ENCODE measurements at regions not wholly inside any gene's neighbourhood (a gene's known extent, or its start where the extent isn't known, plus 50 kb on each side); places are given as distances from the start of the nearest gene placed in this dataset.

- 67 to 71% methylated on average over 1 of the region's 1 CpG for WGBS, 2 donors
- TF ChIP-seq CTCF (IDR thresholded peaks at IDR 0.05) (no peak), POLR2A (IDR thresholded peaks at IDR 0.05) (no peak)
- Histone ChIP-seq H3K27ac (no peak overlapping the region), H3K4me1 (no peaks in the 10 kb centered on the region), H3K36me3 (no peaks in the 10 kb centered on the region), H3K27me3 (no peaks in the 10 kb centered on the region), H3K9me3 (peaks cover 0 to 28% (median 21%) of the 10 kb centered on the region in 3 donors), H3K4me3 (no peak overlapping the region)
- DNase-seq: no peak
- intact Hi-C loops (cut with DNase I): no loop called here
Measured at GRCh38 chrX:63471004-63471403, 119.9 kb upstream of the SPIN4 start.

DNA sequence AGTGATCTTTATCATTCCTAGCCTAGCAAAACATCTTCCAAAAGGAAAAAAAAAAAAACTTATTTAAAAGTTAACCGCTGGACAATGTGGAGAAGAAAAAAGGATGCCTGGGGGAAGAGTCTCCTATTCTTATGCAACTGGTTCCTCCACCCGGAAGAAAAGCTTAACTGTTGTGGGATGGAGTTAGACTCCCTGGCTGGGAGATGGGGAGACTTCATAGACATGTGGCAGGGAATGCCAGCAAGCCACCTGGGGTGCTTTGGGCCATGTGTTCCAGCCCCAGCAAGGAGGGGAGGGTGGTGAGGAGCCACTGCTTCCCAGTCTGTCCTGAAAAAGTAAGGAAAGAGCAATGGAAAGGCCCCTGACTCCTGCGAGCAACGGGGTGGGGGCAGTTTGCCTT, 119.4 kb upstream of the SPIN4 start:
- Histone ChIP-seq H3K27ac (no peak overlapping the region), H3K4me1 (no peaks in the 10 kb centered on the region), H3K36me3 (no peaks in the 10 kb centered on the region), H3K9me3 (peaks cover 0 to 23% (median 16%) of the 10 kb centered on the region in 3 donors), H3K4me3 (no peak overlapping the region), H3K27me3 (no peaks in the 10 kb centered on the region)
- no peak for DNase-seq
- TF ChIP-seq POLR2A (IDR thresholded peaks at IDR 0.05): no peak
- 77 to 93% methylated on average over 2 to 4 of the region's 4 CpGs for WGBS, 2 donors
- intact Hi-C loops (cut with DNase I): no loop called here

DNA sequence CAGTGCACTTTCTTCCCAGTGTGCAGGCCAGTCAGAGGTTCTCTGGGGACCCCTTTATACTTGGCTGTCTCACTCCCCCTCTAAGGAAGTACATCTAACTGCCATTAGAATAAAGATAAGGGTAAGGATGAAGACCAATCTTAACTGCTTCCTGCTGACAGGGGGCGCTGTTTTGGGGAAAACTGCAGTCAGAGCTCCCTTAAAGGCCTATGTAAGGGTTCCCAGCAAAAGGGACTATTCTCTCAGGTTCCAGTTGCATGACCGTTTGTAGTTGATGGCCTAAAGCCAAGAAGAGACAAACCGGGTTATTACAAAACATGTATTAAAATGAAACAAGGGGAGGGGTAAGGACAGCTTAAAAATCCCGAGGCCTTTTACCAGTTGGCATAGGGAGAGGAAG, 115.6 kb upstream of the SPIN4 start:
- peaks cover 0 to 12% (median 9%) of the 10 kb centered on the region in 3 donors for H3K9me3 ChIP-seq
- H3K4me3 ChIP-seq: no peak overlapping the region
- no peak for TF ChIP-seq POLR2A (IDR thresholded peaks at IDR 0.05)
- TF ChIP-seq CTCF (IDR thresholded peaks at IDR 0.05): no peak
- no peaks in the 10 kb centered on the region for H3K27me3 ChIP-seq
- 50 to 56% methylated on average over 3 to 4 of the region's 4 CpGs for WGBS, 2 donors
- H3K36me3 ChIP-seq: no peaks in the 10 kb centered on the region
- DNase-seq: no peak
- intact Hi-C loops (cut with DNase I): no loop called here
- H3K4me1 ChIP-seq: no peaks in the 10 kb centered on the region
- H3K27ac ChIP-seq: no peak overlapping the region

GRCh38 chrX:63458981-63459380, 107.8 kb upstream of the SPIN4 start:
- no peak for DNase-seq
- Histone ChIP-seq H3K4me3 (no peak overlapping the region), H3K9me3 (no peaks in the 10 kb centered on the region), H3K4me1 (no peaks in the 10 kb centered on the region), H3K27me3 (no peaks in the 10 kb centered on the region), H3K36me3 (no peaks in the 10 kb centered on the region), H3K27ac (no peak overlapping the region)
- WGBS, 2 donors: 34 to 74% methylated on average over 1 of the region's 1 CpG
- intact Hi-C loops (cut with DNase I): no loop called here
- TF ChIP-seq CTCF (IDR thresholded peaks at IDR 0.05): no peak
- no peak for TF ChIP-seq POLR2A (IDR thresholded peaks at IDR 0.05)

GRCh38 chrX:63453571-63453970, 102.4 kb upstream of the SPIN4 start:
- no peak for DNase-seq
- Histone ChIP-seq H3K9me3 (peaks cover 0 to 14% (median 0%) of the 10 kb centered on the region in 3 donors), H3K4me3 (no peak overlapping the region), H3K27me3 (no peaks in the 10 kb centered on the region), H3K36me3 (peaks cover 0 to 15% (median 0%) of the 10 kb centered on the region in 3 donors), H3K27ac (no peak overlapping the region), H3K4me1 (no peaks in the 10 kb centered on the region)
- TF ChIP-seq POLR2A (IDR thresholded peaks at IDR 0.05): no peak
- TF ChIP-seq CTCF (IDR thresholded peaks at IDR 0.05): no peak
- WGBS, 2 donors: 65% methylated on average over 3 of the region's 3 CpGs; no CpG with 5 or more reads in 1 of the 2 donors
- intact Hi-C loops (cut with DNase I): no loop called here

DNA sequence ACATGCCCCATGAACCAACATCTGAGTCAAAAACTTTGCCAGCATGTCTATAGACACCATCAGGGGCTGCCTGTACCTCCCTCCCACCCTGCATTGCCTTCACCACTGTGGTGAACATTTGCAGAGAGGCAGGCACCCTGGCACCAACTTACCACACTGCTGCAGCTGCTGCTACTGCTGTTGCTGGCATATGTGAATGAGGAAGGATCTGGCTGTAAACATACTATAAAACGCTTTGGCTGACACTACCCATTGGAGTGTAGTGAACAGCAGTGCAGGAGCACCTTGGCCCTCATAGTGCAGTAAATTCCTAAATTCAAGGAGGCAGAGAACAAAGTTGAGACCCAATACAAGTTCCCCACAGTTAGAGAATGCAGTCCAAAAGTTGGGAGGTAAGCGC, 90.6 kb upstream of the SPIN4 start:
- TF ChIP-seq CTCF (IDR thresholded peaks at IDR 0.05): no peak
- no peak for TF ChIP-seq POLR2A (IDR thresholded peaks at IDR 0.05)
- Histone ChIP-seq H3K36me3 (no peaks in the 10 kb centered on the region), H3K27ac (no peak overlapping the region), H3K9me3 (no peaks in the 10 kb centered on the region), H3K27me3 (no peaks in the 10 kb centered on the region), H3K4me1 (no peaks in the 10 kb centered on the region), H3K4me3 (no peak overlapping the region)
- no peak for DNase-seq
- 79 to 100% methylated on average over 1 to 2 of the region's 2 CpGs for WGBS, 2 donors
- intact Hi-C loops (cut with DNase I): no loop called here
